Mucosa of descending colon (tissue), 3 donors: ENCODE measurements at regions not wholly inside any gene's neighbourhood (a gene's known extent, or its start where the extent isn't known, plus 50 kb on each side); places are given as distances from the start of the nearest gene placed in this dataset.
"Not testable (repeated sequence)": the region's sequence is repeated elsewhere in the genome, so short reads cannot be mapped to it uniquely, and the experiment has no call there.

Experiments used
- ATAC-seq: fragments of 200-7000 bp; cut with Tn5 transposase; one replicate; pipeline ENCODE4 v1.9.1; 2020; ENCODE audit warnings: mild to moderate bottlenecking, moderate library complexity
- DNase-seq, 3 donors: peaks; one replicate each; pipeline ENCODE4 v3.0.0-alpha.2; 2020
- H3K36me3 ChIP-seq: fragments of 200-600 bp; one replicate; pipeline ENCODE4 v1.8.0; 2021; ENCODE audit warnings: low read depth, mild to moderate bottlenecking
- H3K4me1 ChIP-seq: fragments of 200-600 bp; one replicate; pipeline ENCODE4 v1.8.0; 2021; ENCODE audit warnings: low read depth, mild to moderate bottlenecking
- H3K4me3 ChIP-seq: fragments of 200-600 bp; one replicate; pipeline ENCODE4 v1.8.0; 2021; ENCODE audit warnings: mild to moderate bottlenecking
- H3K9me3 ChIP-seq: fragments of 200-600 bp; one replicate; pipeline ENCODE4 v1.8.0; 2021; ENCODE audit warnings: mild to moderate bottlenecking
- intact Hi-C, 2 donors: fragments of 100-400 bp; cut with DNase I in 1 of 2; cut with micrococcal nuclease in 1 of 2; formaldehyde crosslinking; loops; one replicate each; pipeline versions ENCODE4 v1.11.0 to v1.11.1; 2022; cut with DNase I, micrococcal nuclease
- TF ChIP-seq, protein P1 (sequence below): fragments of 200-600 bp; IDR thresholded peaks from one replicate; pipeline ENCODE4 v1.8.0; 2022; ENCODE audit warnings: antibody characterized with exemption, mild to moderate bottlenecking
- donor health status: DM: no; HTN: no; CAD: no; lungs with moderate emphysema.
- donor health status: DM: no; HTN: no; CAD: no.
- donor health status: DM: no; HTN: yes; CAD: no.

DNA sequence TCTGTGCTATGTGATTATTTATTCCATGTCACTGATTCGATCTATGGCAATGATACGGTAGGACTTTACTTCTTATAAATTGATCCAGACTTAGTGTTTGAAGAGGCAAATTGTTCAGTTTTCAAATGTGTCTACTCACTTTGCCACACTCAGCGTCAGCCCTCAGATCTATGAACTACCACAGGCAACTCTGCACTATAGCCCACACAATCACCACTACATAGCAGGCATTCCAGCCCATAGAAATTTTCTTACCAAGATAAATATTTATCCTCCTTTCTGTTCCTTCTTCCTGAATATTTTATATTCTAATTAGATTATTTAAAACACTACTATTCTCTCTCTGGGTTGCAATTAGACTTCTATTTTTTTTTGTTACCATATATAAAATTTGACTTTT, 776.1 kb downstream of the BRINP3 start:
- Histone ChIP-seq H3K36me3 (no peaks in the 10 kb centered on the region), H3K4me1 (no peaks in the 10 kb centered on the region), H3K4me3 (no peak overlapping the region), H3K9me3 (no peaks in the 10 kb centered on the region)
- ATAC-seq (no peak), DNase-seq (no peak)
- TF ChIP-seq, protein P1, sequence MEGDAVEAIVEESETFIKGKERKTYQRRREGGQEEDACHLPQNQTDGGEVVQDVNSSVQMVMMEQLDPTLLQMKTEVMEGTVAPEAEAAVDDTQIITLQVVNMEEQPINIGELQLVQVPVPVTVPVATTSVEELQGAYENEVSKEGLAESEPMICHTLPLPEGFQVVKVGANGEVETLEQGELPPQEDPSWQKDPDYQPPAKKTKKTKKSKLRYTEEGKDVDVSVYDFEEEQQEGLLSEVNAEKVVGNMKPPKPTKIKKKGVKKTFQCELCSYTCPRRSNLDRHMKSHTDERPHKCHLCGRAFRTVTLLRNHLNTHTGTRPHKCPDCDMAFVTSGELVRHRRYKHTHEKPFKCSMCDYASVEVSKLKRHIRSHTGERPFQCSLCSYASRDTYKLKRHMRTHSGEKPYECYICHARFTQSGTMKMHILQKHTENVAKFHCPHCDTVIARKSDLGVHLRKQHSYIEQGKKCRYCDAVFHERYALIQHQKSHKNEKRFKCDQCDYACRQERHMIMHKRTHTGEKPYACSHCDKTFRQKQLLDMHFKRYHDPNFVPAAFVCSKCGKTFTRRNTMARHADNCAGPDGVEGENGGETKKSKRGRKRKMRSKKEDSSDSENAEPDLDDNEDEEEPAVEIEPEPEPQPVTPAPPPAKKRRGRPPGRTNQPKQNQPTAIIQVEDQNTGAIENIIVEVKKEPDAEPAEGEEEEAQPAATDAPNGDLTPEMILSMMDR = no peak
- intact Hi-C loops = no loop called here

DNA sequence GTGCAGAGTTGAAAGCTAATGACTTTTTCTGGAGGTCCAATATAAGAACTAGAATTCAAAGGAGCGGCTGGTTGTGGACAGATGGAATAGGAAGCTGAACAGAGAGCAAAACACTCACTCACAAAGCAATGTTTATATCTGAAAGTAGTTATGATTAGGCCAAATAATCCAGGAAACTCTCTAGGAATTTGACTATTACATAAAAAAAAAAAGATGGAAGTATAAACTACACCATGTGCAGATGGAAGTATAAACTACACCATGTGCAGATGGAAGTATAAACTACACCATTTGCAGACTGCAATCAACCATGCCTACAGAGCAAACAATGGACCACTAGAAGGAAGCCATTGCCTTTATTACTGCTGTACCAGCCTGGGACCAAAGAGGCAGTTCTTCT, 771.1 kb downstream of the BRINP3 start:
- DNase-seq (no peak), ATAC-seq (no peak)
- intact Hi-C loops = no loop called here
- TF ChIP-seq, protein P1 = no peak
- H3K36me3 ChIP-seq = no peaks in the 10 kb centered on the region
- no peak overlapping the region for H3K4me3 ChIP-seq
- H3K4me1 ChIP-seq = no peaks in the 10 kb centered on the region
- H3K9me3 ChIP-seq = peaks cover 2% of the 10 kb centered on the region

DNA sequence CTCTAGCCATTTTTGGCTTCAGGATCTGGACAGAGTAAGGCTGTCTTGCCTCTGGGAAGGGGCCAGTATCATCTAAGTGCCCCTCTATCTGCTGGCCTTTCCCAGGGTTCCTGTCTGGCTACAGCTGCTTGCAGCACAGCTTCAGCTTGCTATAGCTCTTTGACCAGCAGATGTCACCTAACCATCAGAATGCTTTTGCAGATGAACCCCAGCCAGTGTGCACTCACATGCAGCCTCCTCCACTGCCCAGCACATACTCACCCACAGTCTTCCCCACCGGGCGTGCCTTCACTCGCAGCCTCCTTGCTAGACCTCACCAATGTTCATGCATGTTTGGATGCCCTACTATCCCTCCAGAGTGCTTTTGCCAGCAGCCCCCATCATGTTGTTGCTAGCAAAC, 769.0 kb downstream of the BRINP3 start:
- DNase-seq (no peak), ATAC-seq (no peak)
- TF ChIP-seq, protein P1 = no peak
- Histone ChIP-seq H3K4me1 (no peaks in the 10 kb centered on the region), H3K36me3 (no peaks in the 10 kb centered on the region), H3K4me3 (no peak overlapping the region), H3K9me3 (peaks cover 2% of the 10 kb centered on the region)
- intact Hi-C loops = no loop called here

DNA sequence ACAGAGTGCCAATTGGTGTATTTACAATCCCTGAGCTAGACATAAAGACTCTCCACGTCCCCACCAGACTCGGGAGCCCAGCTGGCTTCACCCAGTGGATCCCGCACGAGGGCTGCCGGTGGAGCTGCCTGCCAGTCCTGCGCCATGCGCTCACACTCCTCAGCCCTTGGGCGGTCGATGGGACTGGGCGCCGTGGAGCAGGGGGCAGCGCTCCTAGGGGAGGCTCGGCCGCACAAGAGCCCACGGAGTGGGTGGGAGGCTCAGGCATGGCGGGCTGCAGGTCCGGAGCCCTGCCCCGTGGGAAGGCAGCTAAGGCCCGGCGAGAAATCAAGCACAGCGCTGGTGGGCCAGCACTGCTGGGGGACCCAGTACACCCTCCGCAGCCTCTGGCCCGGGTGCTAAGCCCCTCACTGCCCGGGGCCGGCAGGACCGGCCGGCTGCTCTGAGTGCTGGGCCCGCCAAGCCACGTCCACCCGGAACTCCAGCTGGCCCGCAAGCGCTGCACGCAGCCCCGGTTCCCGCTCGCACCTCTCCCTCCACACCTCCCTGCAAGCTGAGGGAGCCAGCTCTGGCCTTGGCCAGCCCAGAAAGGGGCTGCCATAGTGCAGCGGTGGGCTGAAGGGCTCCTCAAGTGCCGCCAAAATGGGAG, 759.4 kb downstream of the BRINP3 start:
- H3K4me3 ChIP-seq, intact Hi-C loops, DNase-seq, H3K36me3 ChIP-seq, H3K9me3 ChIP-seq, H3K4me1 ChIP-seq, ATAC-seq: not testable (repeated sequence)

DNA sequence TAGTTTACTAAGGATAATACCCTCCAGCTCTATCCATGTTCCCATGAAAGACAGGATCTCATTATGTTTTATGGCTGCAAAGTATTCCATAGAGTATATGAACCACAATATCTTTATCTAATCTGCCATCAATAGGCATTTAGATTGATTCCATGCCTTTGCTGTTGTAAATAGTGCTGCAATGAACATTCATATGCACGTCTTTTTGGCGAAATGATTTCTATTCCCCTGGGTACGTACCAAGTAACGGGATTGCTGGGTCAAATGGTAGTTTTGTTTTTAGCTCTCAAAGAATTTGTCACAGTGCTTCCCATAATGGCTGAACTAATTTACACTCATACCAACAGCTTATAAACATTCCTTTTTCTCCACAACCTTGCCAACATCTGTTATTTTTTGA, 750.9 kb downstream of the BRINP3 start:
- no peak for DNase-seq
- Histone ChIP-seq H3K4me3 (no peak overlapping the region), H3K36me3 (no peaks in the 10 kb centered on the region), H3K9me3 (no peaks in the 10 kb centered on the region), H3K4me1 (no peaks in the 10 kb centered on the region)
- TF ChIP-seq, protein P1 = no peak
- intact Hi-C loops = no loop called here
- ATAC-seq = no peak

DNA sequence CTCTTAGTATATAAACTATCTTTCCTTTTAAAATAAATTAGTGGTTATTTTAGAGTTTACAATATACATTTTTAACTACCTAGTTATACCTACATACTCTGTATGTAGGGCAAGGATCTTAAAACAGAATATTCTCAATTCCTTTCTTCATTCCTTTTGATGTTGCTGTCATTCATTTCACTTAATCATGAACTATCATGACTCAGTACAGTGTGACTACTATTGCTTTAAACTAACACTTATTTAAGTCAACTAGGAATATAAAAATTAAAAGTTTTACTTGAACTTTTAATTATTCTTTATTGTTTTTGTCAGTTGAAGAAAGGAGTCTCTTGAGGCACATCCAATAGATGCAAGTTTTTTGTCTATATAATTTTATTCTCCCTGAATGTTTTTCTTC, 726.4 kb downstream of the BRINP3 start:
- H3K36me3 ChIP-seq = no peaks in the 10 kb centered on the region
- TF ChIP-seq, protein P1 = no peak
- intact Hi-C loops = no loop called here
- no peak for DNase-seq
- H3K4me1 ChIP-seq = no peaks in the 10 kb centered on the region
- H3K4me3 ChIP-seq = no peak overlapping the region
- H3K9me3 ChIP-seq = no peaks in the 10 kb centered on the region
- ATAC-seq = no peak
